SK-N-SH treated with all-trans-retinoic acid at 6 μM for 48 hours (cell line): ENCODE measurements at regions not wholly inside any gene's neighbourhood (a gene's known extent, or its start where the extent isn't known, plus 50 kb on each side); places are given as distances from the start of the nearest gene placed in this dataset.

Source experiments
- CREB5 ChIP-seq: fragments of 250-450 bp; sonication (Bioruptor Pico); IDR thresholded peaks from 2 replicates; pipeline ENCODE4 v1.5.1; 2020; ENCODE audit warnings: low read depth, mild to moderate bottlenecking, moderate library complexity
- ESRRG ChIP-seq: fragments of 250-450 bp; sonication (Bioruptor Pico); IDR thresholded peaks from 2 replicates; pipeline ENCODE4 v1.6.1; 2021; ENCODE audit warnings: mild to moderate bottlenecking
- GLIS3 ChIP-seq: fragments of 250-450 bp; sonication (Bioruptor Pico); IDR thresholded peaks from 2 replicates; pipeline ENCODE4 v1.5.0; 2020; ENCODE audit warnings: mild to moderate bottlenecking, moderate library complexity
- ISL1 ChIP-seq: fragments of 250-450 bp; sonication (Bioruptor Pico); IDR thresholded peaks from 2 replicates; pipeline ENCODE4 v2.1.2; 2022; ENCODE audit warnings: mild to moderate bottlenecking, moderate library complexity
- PATZ1 ChIP-seq: fragments of 250-450 bp; sonication (Bioruptor Pico); IDR thresholded peaks from 2 replicates; pipeline ENCODE4 v1.8.0; 2020; ENCODE audit warnings: mild to moderate bottlenecking, moderate library complexity, borderline replicate concordance
- POU6F1 ChIP-seq: fragments of 250-450 bp; sonication (Bioruptor Pico); IDR thresholded peaks from 2 replicates; pipeline ENCODE4 v1.8.0; 2021; ENCODE audit warnings: low read depth, mild to moderate bottlenecking, moderate library complexity, borderline replicate concordance
- PPARA ChIP-seq: fragments of 250-450 bp; sonication (Bioruptor Pico); IDR thresholded peaks from 2 replicates; pipeline ENCODE4 v1.5.0; 2020; ENCODE audit warnings: mild to moderate bottlenecking, borderline replicate concordance
- RARB ChIP-seq: fragments of 250-450 bp; sonication (Bioruptor Pico); IDR thresholded peaks from 2 replicates; pipeline ENCODE4 v1.8.0; 2021; ENCODE audit warnings: mild to moderate bottlenecking, moderate library complexity
- TCF4 ChIP-seq: fragments of 250-450 bp; sonication (Bioruptor Pico); IDR thresholded peaks from 2 replicates; pipeline ENCODE4 v1.8.0; 2021; ENCODE audit warnings: mild to moderate bottlenecking, moderate library complexity, borderline replicate concordance
- TOX ChIP-seq: fragments of 250-450 bp; sonication (Bioruptor Pico); IDR thresholded peaks from 2 replicates; pipeline ENCODE4 v1.8.0; 2021; ENCODE audit warnings: mild to moderate bottlenecking, moderate library complexity, borderline replicate concordance
- ZC3H10 ChIP-seq: fragments of 250-450 bp; sonication (Bioruptor Pico); IDR thresholded peaks from 2 replicates; pipeline ENCODE4 v1.5.1; 2021; ENCODE audit warnings: mild to moderate bottlenecking, moderate library complexity
- ZNF70 ChIP-seq: fragments of 450-650 bp; formaldehyde crosslinking; IDR thresholded peaks from 2 replicates; pipeline ENCODE4 v1.5.0; 2020; ENCODE audit warnings: mild to moderate bottlenecking, moderate library complexity

GRCh38 chr21:17066006-17066405 lies 446.8 kb upstream of the CXADR start:
- no peak for TF ChIP-seq ZC3H10 (CRISPR knock-in tag)
- no peak for TF ChIP-seq PPARA
- TF ChIP-seq POU6F1 (CRISPR knock-in tag), result no peak
- no peak for TF ChIP-seq TOX
- TF ChIP-seq CREB5 (CRISPR knock-in tag), result no peak
- TF ChIP-seq ESRRG (CRISPR knock-in tag), result no peak
- no peak for TF ChIP-seq PATZ1 (CRISPR knock-in tag)
- no peak for TF ChIP-seq ISL1 (CRISPR knock-in tag)
- TF ChIP-seq ZNF70 (CRISPR knock-in tag), result no peak
- no peak for TF ChIP-seq GLIS3 (CRISPR knock-in tag)
- TF ChIP-seq TCF4 (CRISPR knock-in tag), result no peak
- no peak for TF ChIP-seq RARB (CRISPR knock-in tag)
